HFF-Myc (cell line): ENCODE measurements at regions not wholly inside any gene's neighbourhood (a gene's known extent, or its start where the extent isn't known, plus 50 kb on each side); places are given as distances from the start of the nearest gene placed in this dataset.
"Not testable (repeated sequence)": the region's sequence is repeated elsewhere in the genome, so short reads cannot be mapped to it uniquely, and the experiment has no call there.

Source experiments
- DNase-seq: peaks from one replicate; pipeline ENCODE4 v3.0.0-alpha.2; 2011; ENCODE audit warnings: low read depth; ENCODE audit errors: extremely low read depth
- H3K4me3 ChIP-seq: replicated peaks from 2 replicates; pipeline ENCODE4 v1.5.1; 2011; ENCODE audit warnings: low read depth, mild to moderate bottlenecking, control low read depth, low read length
- TF ChIP-seq, protein P1 (sequence below): IDR thresholded peaks from 2 replicates; pipeline ENCODE4 v1.5.1; 2012; ENCODE audit warnings: mild to moderate bottlenecking, low read depth, low read length, control low read depth; ENCODE audit errors: missing control alignments

DNA sequence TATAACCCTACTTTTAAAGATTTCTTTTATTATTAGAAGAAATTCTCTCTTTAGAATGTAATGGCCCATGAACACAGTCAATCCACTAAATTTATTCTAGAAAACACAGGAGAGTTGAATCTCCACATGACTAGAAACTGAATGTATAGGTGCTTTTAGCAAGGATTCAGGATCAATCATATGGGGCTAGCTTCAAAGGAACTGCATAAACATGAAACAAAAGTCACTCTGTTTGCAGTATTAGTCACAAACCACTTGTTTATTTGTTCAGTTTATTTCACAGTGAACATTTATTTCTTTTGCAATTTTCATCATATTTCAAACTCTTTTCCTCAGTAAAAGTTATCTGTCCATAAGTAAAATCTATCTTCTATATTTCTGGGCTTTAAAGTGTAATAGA is 1604.6 kb downstream of the PCDH18 start:
- TF ChIP-seq, protein P1, sequence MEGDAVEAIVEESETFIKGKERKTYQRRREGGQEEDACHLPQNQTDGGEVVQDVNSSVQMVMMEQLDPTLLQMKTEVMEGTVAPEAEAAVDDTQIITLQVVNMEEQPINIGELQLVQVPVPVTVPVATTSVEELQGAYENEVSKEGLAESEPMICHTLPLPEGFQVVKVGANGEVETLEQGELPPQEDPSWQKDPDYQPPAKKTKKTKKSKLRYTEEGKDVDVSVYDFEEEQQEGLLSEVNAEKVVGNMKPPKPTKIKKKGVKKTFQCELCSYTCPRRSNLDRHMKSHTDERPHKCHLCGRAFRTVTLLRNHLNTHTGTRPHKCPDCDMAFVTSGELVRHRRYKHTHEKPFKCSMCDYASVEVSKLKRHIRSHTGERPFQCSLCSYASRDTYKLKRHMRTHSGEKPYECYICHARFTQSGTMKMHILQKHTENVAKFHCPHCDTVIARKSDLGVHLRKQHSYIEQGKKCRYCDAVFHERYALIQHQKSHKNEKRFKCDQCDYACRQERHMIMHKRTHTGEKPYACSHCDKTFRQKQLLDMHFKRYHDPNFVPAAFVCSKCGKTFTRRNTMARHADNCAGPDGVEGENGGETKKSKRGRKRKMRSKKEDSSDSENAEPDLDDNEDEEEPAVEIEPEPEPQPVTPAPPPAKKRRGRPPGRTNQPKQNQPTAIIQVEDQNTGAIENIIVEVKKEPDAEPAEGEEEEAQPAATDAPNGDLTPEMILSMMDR, result no peak

DNA sequence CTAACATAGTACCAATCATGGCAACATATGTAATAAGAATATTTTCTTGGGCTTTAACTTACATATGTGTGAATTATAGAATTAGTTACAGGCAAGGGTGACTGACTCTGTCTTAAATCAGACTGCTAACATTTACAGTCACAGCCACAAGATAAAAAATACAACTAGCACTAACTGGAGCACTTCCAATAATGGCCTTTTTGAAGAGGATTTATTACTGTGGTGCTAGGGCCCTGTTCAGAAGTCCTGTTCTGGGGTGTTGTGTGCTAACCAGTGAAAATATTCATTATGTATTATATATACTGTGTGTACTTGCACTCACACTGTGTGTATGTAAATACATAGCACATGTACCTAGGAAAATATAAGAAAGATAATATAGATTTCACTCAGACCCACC is 1611.2 kb downstream of the PCDH18 start:
- TF ChIP-seq, protein P1, result no peak
- H3K4me3 ChIP-seq, result no peak overlapping the region
- DNase-seq, result no peak

More for the DNA sequence above, 1604.6 kb downstream of the PCDH18 start:
- no peak for DNase-seq
- H3K4me3 ChIP-seq, result no peak overlapping the region

DNA sequence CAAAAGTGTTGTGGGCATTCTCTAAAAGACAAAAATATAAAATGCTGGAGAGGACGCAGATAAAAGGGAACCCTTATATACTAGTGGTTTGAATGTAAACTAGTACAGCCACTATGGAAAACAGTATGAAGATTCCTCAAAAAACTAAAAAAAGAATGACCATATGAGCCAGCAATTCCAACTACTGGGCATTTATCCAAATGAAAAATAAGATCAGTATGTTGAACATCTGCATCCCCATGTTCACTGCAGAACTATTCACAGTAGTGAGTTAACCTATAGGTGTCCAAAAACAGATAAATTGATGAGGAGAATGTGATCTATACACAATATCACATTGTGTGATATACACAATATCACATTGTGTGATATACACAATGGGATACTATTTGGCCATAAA is 1615.3 kb downstream of the PCDH18 start:
- TF ChIP-seq, protein P1, result no peak
- H3K4me3 ChIP-seq, result no peak overlapping the region
- DNase-seq, result no peak

DNA sequence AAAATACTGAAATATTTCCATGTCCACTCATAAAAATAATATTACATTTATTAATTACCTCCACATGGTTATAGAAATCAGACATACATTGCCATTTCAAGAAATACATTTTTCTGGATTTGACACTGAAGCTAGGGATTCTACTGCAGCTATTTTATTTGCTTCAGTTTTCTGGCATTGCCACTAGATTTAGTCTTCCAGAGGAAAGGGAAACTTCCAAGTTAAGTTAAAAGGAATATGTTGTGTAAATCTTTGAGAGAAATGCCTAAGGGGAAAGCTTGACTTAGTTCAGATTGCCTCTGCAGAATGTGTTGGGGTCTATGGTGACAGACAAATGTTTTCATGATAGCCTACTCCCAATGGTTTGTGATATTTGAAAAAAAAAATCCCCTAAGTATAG is 1631.3 kb downstream of the PCDH18 start:
- no peak for DNase-seq
- TF ChIP-seq, protein P1, result no peak
- H3K4me3 ChIP-seq, result no peak overlapping the region

DNA sequence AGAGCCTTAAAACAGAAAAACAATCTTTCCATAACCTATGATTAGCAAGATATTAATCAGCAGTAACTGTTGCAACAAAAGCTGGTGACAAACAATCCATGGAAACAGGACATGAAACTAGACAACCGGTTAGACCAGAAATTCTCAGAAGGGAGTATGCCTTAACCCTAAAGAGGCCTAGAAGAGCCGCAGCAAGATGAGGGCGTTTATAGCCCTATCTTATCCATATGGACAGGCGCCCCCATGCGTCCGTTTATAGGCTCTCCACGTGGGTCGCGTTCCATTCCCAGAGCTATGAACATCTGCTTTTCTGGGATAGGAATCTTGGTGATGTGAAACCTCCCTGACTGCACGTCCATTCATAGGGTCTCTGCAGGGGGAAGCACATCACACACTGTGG is 1662.7 kb upstream of the PABPC4L start:
- DNase-seq, H3K4me3 ChIP-seq: not testable (repeated sequence)

DNA sequence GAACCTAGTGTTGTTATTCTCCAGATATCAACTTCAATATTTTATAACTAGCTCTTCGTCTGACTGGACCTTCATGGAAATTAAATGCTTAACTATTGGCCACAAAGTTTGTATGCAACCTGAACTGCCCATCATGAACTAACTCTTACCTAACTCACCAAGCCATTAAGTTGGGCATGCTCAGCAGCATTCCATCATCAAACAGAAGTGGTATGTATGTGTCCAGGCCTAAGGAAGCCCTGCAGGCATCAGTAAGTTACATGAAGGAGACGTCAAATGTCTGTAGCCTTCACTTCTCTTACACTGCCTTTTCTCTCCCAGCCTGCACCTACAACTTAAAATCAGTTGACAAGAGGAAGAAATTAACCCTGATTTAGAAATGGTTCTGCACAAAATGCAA is 1639.2 kb upstream of the PABPC4L start:
- TF ChIP-seq, protein P1, result no peak
- H3K4me3 ChIP-seq, result no peak overlapping the region
- DNase-seq, result no peak

DNA sequence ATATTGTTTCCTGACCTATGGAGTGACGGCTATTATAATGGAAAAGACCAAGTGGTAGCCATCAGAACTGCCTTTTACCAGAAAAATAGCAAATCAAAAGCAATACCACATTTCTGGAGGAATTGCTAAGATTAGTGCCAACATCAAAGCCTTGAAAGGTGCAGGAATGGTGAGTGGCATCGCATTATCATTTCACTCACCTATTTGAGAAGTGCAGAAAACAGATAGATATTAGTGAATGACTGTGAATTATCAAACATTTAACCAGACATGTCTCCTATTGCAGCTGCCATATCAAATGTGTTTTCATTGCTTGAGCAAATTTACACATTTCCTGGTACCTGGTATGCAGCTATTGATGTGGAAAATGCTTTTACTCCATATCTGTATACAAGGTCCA is 1638.1 kb upstream of the PABPC4L start:
- no peak overlapping the region for H3K4me3 ChIP-seq
- TF ChIP-seq, protein P1, result no peak
- DNase-seq, result no peak

DNA sequence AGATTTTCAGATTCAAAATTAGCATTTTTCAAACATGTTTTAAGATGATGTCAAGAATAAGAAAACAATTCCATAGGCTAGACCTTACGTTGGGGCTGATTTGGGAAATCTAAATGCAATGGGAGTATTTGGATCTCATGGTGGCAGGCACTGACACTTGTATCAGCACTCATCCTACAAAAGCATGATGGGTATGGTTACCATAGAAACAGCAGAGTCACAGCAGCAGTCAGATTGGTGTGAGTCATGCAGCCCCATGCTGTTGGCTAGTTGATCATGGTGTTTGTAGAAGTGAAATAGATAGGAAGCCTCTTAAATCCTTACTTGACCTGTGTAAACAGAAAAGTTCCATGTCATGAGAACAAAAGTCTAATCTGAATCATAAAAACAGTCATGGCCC is 1637.3 kb upstream of the PABPC4L start:
- TF ChIP-seq, protein P1, result no peak
- no peak overlapping the region for H3K4me3 ChIP-seq
- DNase-seq, result no peak
